H1 (cell line): ENCODE measurements at regions not wholly inside any gene's neighbourhood (a gene's known extent, or its start where the extent isn't known, plus 50 kb on each side); places are given as distances from the start of the nearest gene placed in this dataset.

Experiments
- CTCF ChIA-PET: fragments of 300-600 bp; sonication (Branson Sonifier 250); formaldehyde crosslinking; loops from one replicate; lab custom pipeline; 2021; ENCODE audit not compliant: partially characterized antibody; lab: Charles Lee
- POLR2A ChIA-PET: fragments of 300-600 bp; sonication (Branson Sonifier 250); formaldehyde crosslinking; loops from one replicate; lab custom pipeline; 2021; ENCODE audit warnings: inconsistent platforms; ENCODE audit not compliant: partially characterized antibody; lab: Charles Lee
- DNase-seq, 2 experiments: peaks; one replicate each; pipeline versions ENCODE4 v3.0.0 to v3.0.0-alpha.2; 2010 to 2022; ENCODE audit warnings: low spot score in 2 of 2, low read depth in 1 of 2, mixed read lengths in 1 of 2
- FAIRE-seq: peaks from 2 replicates; lab custom pipeline; 2011; peaks lifted over from hg19 to GRCh38; lab: Jason Lieb, UNC
- H2AFZ ChIP-seq: 2 replicates; pipeline ENCODE4 v1.8.1; 2012; ENCODE audit warnings: low read length, inconsistent platforms
- H2AK5ac ChIP-seq: 2 replicates; pipeline ENCODE4 v1.6.1; 2013; ENCODE audit warnings: low read depth, low read length
- H2BK120ac ChIP-seq: replicated peaks from 2 replicates; pipeline ENCODE3; 2013; ENCODE audit warnings: low read depth, low read length, inconsistent platforms
- H2BK12ac ChIP-seq: 2 replicates; pipeline ENCODE4 v1.6.1; 2013; ENCODE audit warnings: low read depth, low read length
- H2BK15ac ChIP-seq: 2 replicates; pipeline ENCODE4 v1.6.1; 2013; ENCODE audit warnings: low read length
- H2BK20ac ChIP-seq: 2 replicates; pipeline ENCODE4 v1.6.1; 2013; ENCODE audit warnings: low read length
- H2BK5ac ChIP-seq: 2 replicates; pipeline ENCODE4 v1.6.1; 2013; ENCODE audit warnings: low read depth, low read length
- H3K14ac ChIP-seq: 2 replicates; pipeline ENCODE4 v1.6.1; 2013; ENCODE audit warnings: inconsistent platforms; ENCODE audit not compliant: insufficient read length
- H3K18ac ChIP-seq: 2 replicates; pipeline ENCODE4 v1.6.1; 2013; ENCODE audit warnings: low read length; ENCODE audit errors: extremely low read depth
- H3K23ac ChIP-seq: 2 replicates; pipeline ENCODE4 v1.6.1; 2013; ENCODE audit warnings: inconsistent platforms; ENCODE audit not compliant: insufficient read length
- H3K23me2 ChIP-seq: 2 replicates; pipeline ENCODE4 v1.6.1; 2013; ENCODE audit warnings: low read depth, low read length
- H3K27ac ChIP-seq: 2 replicates; pipeline ENCODE4 v1.6.1; 2011; ENCODE audit warnings: low read depth, low read length, inconsistent platforms
- H3K27me3 ChIP-seq, 4 experiments: replicated peaks in 1 of 4; 1 replicate in 1 of 4; 2 replicates in 3 of 4; pipeline versions ENCODE4 v1.6.1 to v1.8.1; 2011 to 2013; ENCODE audit warnings: low read length in 3 of 4, mild to moderate bottlenecking in 3 of 4, inconsistent platforms in 2 of 4, mixed read lengths in 2 of 4, moderate library complexity in 1 of 4; ENCODE audit not compliant: control insufficient read depth in 3 of 4, insufficient read depth in 3 of 4; ENCODE audit errors: extremely low read depth in 1 of 4
- H3K36me3 ChIP-seq, 4 experiments: 2 replicates each; pipeline versions ENCODE4 v1.6.1 to v1.8.1; 2011 to 2013; ENCODE audit warnings: mild to moderate bottlenecking in 4 of 4, low read length in 3 of 4, moderate library complexity in 2 of 4, control low read depth in 1 of 4, inconsistent platforms in 1 of 4; ENCODE audit not compliant: insufficient read depth in 4 of 4, control insufficient read depth in 2 of 4
- H3K4ac ChIP-seq: replicated peaks from 2 replicates; pipeline ENCODE3; 2013; ENCODE audit warnings: low read length, low read depth, mixed read lengths, inconsistent platforms; ENCODE audit not compliant: insufficient read length
- H3K4me1 ChIP-seq, 4 experiments: replicated peaks in 1 of 4; 1 replicate in 1 of 4; 2 replicates in 3 of 4; pipeline versions ENCODE4 v1.6.1 to v1.8.1; 2011 to 2013; ENCODE audit warnings: low read length in 3 of 4, inconsistent platforms in 2 of 4, mixed read lengths in 1 of 4; ENCODE audit not compliant: insufficient read depth in 4 of 4, control insufficient read depth in 3 of 4
- H3K4me2 ChIP-seq, 2 experiments: 2 replicates each; pipeline versions ENCODE4 v1.6.1 to v1.8.1; 2011 to 2013; ENCODE audit warnings: low read depth in 2 of 2, low read length in 2 of 2, control low read depth in 1 of 2, inconsistent platforms in 1 of 2, mild to moderate bottlenecking in 1 of 2; ENCODE audit not compliant: insufficient read depth in 1 of 2
- H3K4me3 ChIP-seq, 4 experiments: fragments of 200-600, 300-600 bp in 1 of 4; sonication (generic), shearing (Covaris generic), sonication (Bioruptor Twin) in 1 of 4; 2 replicates each; pipeline versions ENCODE4 v1.5.1 to v1.8.1; 2011 to 2016; ENCODE audit warnings: low read length in 4 of 4, low read depth in 3 of 4, control low read depth in 2 of 4, inconsistent platforms in 2 of 4, mild to moderate bottlenecking in 2 of 4, mixed read lengths in 1 of 4, moderate library complexity in 1 of 4; ENCODE audit not compliant: insufficient read depth in 2 of 4; ENCODE audit errors: extremely low read depth in 1 of 4
- H3K56ac ChIP-seq: replicated peaks from 2 replicates; pipeline ENCODE3; 2013; ENCODE audit warnings: low read depth, mild to moderate bottlenecking, mixed read lengths, low read length, inconsistent platforms; ENCODE audit not compliant: insufficient read length
- H3K79me1 ChIP-seq: 2 replicates; pipeline ENCODE4 v1.6.1; 2013; ENCODE audit warnings: low read depth, low read length, control low read depth
- H3K79me2 ChIP-seq, 2 experiments: 2 replicates each; pipeline versions ENCODE4 v1.6.1 to v1.8.1; 2012 to 2013; ENCODE audit warnings: low read length in 2 of 2, mild to moderate bottlenecking in 2 of 2, inconsistent platforms in 1 of 2; ENCODE audit not compliant: insufficient read depth in 2 of 2, control insufficient read depth in 1 of 2
- H3K9ac ChIP-seq, 4 experiments: replicated peaks in 1 of 4; 1 replicate in 1 of 4; 2 replicates in 3 of 4; pipeline versions ENCODE4 v1.6.1 to v1.8.1; 2011 to 2013; ENCODE audit warnings: low read depth in 3 of 4, low read length in 3 of 4, control low read depth in 2 of 4, mild to moderate bottlenecking in 2 of 4, moderate library complexity in 2 of 4, inconsistent platforms in 1 of 4; ENCODE audit errors: extremely low read depth in 1 of 4
- H3K9me3 ChIP-seq, 2 experiments: 2 replicates each; pipeline versions ENCODE4 v1.6.1 to v1.8.1; 2012 to 2013; ENCODE audit warnings: mild to moderate bottlenecking in 2 of 2, moderate library complexity in 2 of 2, control low read depth in 1 of 2, inconsistent platforms in 1 of 2, low read depth in 1 of 2, low read length in 1 of 2, mixed read lengths in 1 of 2; ENCODE audit not compliant: insufficient read depth in 2 of 2
- H4K20me1 ChIP-seq, 2 experiments: replicated peaks in 1 of 2; 2 replicates each; pipeline versions ENCODE3 to v1.8.1; 2011 to 2013; ENCODE audit warnings: inconsistent platforms in 2 of 2, low read length in 2 of 2, mild to moderate bottlenecking in 1 of 2; ENCODE audit not compliant: insufficient read depth in 2 of 2, control insufficient read depth in 1 of 2
- H4K5ac ChIP-seq: 2 replicates; pipeline ENCODE4 v1.6.1; 2013; ENCODE audit warnings: low read length, low read depth, mixed read lengths, inconsistent platforms; ENCODE audit not compliant: insufficient read length
- H4K8ac ChIP-seq: 2 replicates; pipeline ENCODE4 v1.8.0; 2013; ENCODE audit warnings: mild to moderate bottlenecking, moderate library complexity, low read length, inconsistent platforms; ENCODE audit not compliant: insufficient read depth; ENCODE audit errors: extremely low read depth
- H4K91ac ChIP-seq: replicated peaks from 2 replicates; pipeline ENCODE3; 2013; ENCODE audit warnings: low read length, mixed read lengths, inconsistent platforms; ENCODE audit not compliant: insufficient read length
- ATF2 ChIP-seq: IDR thresholded peaks from 2 replicates; pipeline ENCODE4 v1.6.1; 2012; ENCODE audit warnings: low read length, inconsistent platforms
- BACH1 ChIP-seq: IDR thresholded peaks from 2 replicates; pipeline ENCODE4 v1.6.1; 2012; ENCODE audit warnings: low read length, improper control_type of control experiment
- BCL11A ChIP-seq, 2 experiments: IDR thresholded peaks; one replicate each; pipeline ENCODE4 v1.6.1; 2011; ENCODE audit warnings: low read depth in 2 of 2, low read length in 2 of 2, mild to moderate bottlenecking in 2 of 2
- CBX8 ChIP-seq: fragments of 300-800, 300-1000 bp; sonication (generic); IDR thresholded peaks from 2 replicates; pipeline ENCODE4 v1.7.1; 2016; ENCODE audit warnings: low read depth, low read length, borderline replicate concordance
- EGR1 ChIP-seq: IDR thresholded peaks from 2 replicates; pipeline ENCODE4 v1.6.1; 2011; ENCODE audit warnings: low read depth, low read length, borderline replicate concordance
- EP300 ChIP-seq, 2 experiments: IDR thresholded peaks; 1 replicate in 1 of 2; 2 replicates in 1 of 2; pipeline ENCODE4 v1.6.1; 2011 to 2012; ENCODE audit warnings: low read depth in 2 of 2, low read length in 2 of 2, mild to moderate bottlenecking in 2 of 2, borderline replicate concordance in 1 of 2, inconsistent platforms in 1 of 2, moderate library complexity in 1 of 2
- POLR2AphosphoS5 ChIP-seq: IDR thresholded peaks from 2 replicates; pipeline ENCODE4 v1.6.1; 2011; ENCODE audit warnings: low read depth, low read length
- RFX5 ChIP-seq: IDR thresholded peaks from 2 replicates; pipeline ENCODE4 v1.6.1; 2011; ENCODE audit warnings: low read depth, low read length, improper control_type of control experiment, borderline replicate concordance
- SUZ12 ChIP-seq: fragments of 200-600 bp; sonication (generic); IDR thresholded peaks from 2 replicates; pipeline ENCODE4 v1.6.1; 2012; ENCODE audit warnings: mild to moderate bottlenecking, inconsistent platforms, low read length, moderate library complexity, mixed read lengths
- TCF12 ChIP-seq: IDR thresholded peaks from 2 replicates; pipeline ENCODE4 v1.6.1; 2011; ENCODE audit warnings: low read depth, mild to moderate bottlenecking, low read length
- USF2 ChIP-seq: IDR thresholded peaks from 2 replicates; pipeline ENCODE4 v1.6.1; 2011; ENCODE audit warnings: low read length, improper control_type of control experiment
- ZNF274 ChIP-seq: IDR thresholded peaks from 2 replicates; pipeline ENCODE4 v1.7.0; 2012; ENCODE audit warnings: low read length, borderline replicate concordance; ENCODE audit errors: extremely low read depth
- WGBS, 2 experiments: shearing (Covaris generic) in 1 of 2; methylation state at CpG; one replicate each; pipeline versions ENCODE4 v1.1.6 to v1.1.7; 2013 to 2015; ENCODE audit warnings: low lambda C conversion rate in 2 of 2, mixed read lengths in 2 of 2, inconsistent platforms in 1 of 2, low coverage in 1 of 2, missing lambda C conversion rate in 1 of 2; ENCODE audit not compliant: insufficient replicate concordance in 2 of 2, insufficient coverage in 1 of 2, insufficient read length in 1 of 2; ENCODE audit errors: extremely low coverage in 1 of 2, missing lambda C conversion rate in 1 of 2; 5-methylcytosine and 5-hydroxymethylcytosine counted together

- H2BK12ac ChIP-seq, result no peak overlapping the region
- TF ChIP-seq RFX5, result no peak
- no peak for TF ChIP-seq BCL11A (IDR thresholded peaks at IDR 0.05; ENCODE audit: low read depth in 2 of 2, low read length in 2 of 2)
- no peak for TF ChIP-seq TCF12
- TF ChIP-seq POLR2AphosphoS5, result no peak
- TF ChIP-seq SUZ12, result no peak
- TF ChIP-seq EGR1, result no peak
- TF ChIP-seq EP300 (IDR thresholded peaks at IDR 0.05; ENCODE audit: borderline replicate concordance in 1 of 2, low read depth in 2 of 2, low read length in 2 of 2), result no peak
- no peak for TF ChIP-seq BACH1
- TF ChIP-seq ATF2, result no peak
- no peak for TF ChIP-seq USF2
- TF ChIP-seq CBX8, result no peak
- no peak for TF ChIP-seq ZNF274
Measured at GRCh38 chr9:1384816-1385215, 334.7 kb downstream of the DMRT2 start.

More at GRCh38 chr9:1384816-1385215, 334.7 kb downstream of the DMRT2 start:
- Histone ChIP-seq H2BK120ac (no peak overlapping the region), H3K14ac (no peak overlapping the region), H3K23me2 (no peaks in the 10 kb centered on the region), H3K18ac (no peak overlapping the region), H2AFZ (no peak overlapping the region), H2BK5ac (no peak overlapping the region), H3K79me1 (no peaks in the 10 kb centered on the region), H3K4ac (no peak overlapping the region), H3K79me2 (no peaks in the 10 kb centered on the region), H3K36me3 (no peaks in the 10 kb centered on the region), H3K23ac (no peak overlapping the region), H3K27ac (no peak overlapping the region), H2BK20ac (no peak overlapping the region), H3K4me3 (no peak overlapping the region), H4K5ac (no peak overlapping the region), H3K4me1 (no peaks in the 10 kb centered on the region), H3K9ac (no peak overlapping the region), H4K8ac (no peak overlapping the region), H3K4me2 (no peak overlapping the region), H3K56ac (no peak overlapping the region), H4K20me1 (no peaks in the 10 kb centered on the region), H2AK5ac (no peak overlapping the region), H4K91ac (no peak overlapping the region), H2BK15ac (no peak overlapping the region), H3K9me3 (peaks cover 65 to 79% of the 10 kb centered on the region in 2 experiments), H3K27me3 (no peaks in the 10 kb centered on the region)
- 30% methylated on average over 2 of the region's 2 CpGs; no CpG with 5 or more reads in 1 of the 2 experiments for WGBS, 2 experiments
- CTCF ChIA-PET, result interaction anchor here (0.6 kb wide), 1 partner anchor 858 kb away, joined by 4 read pairs; no protein-coding TSS in a partner anchor
- DNase-seq (no peak), FAIRE-seq (no peak)
- POLR2A ChIA-PET, result no interaction called here
